Pancreas (tissue), 10 donors: ENCODE measurements at regions not wholly inside any gene's neighbourhood (a gene's known extent, or its start where the extent isn't known, plus 50 kb on each side); places are given as distances from the start of the nearest gene placed in this dataset.

Experiments
- ATAC-seq, 4 donors: fragments of 200-7000 bp; cut with Tn5 transposase; one replicate each; pipeline versions ENCODE4 v1.8.0 to v1.9.1; 2020; ENCODE audit warnings: mild to moderate bottlenecking in 4 of 4, moderate library complexity in 4 of 4
- DNase-seq, 6 donors: peaks; one replicate each; pipeline ENCODE4 v3.0.0-alpha.2; 2020
- FAIRE-seq: peaks from 2 replicates; lab custom pipeline; 2012; peaks lifted over from hg19 to GRCh38; lab: Jason Lieb, UNC
- H3K27ac ChIP-seq, 4 donors: fragments of 200-600 bp; sonication (generic); 1 replicate in 3 of 4; 2 replicates in 1 of 4; pipeline versions ENCODE4 v1.5.0 to v1.8.0; 2020
- H3K27me3 ChIP-seq, 4 donors: fragments of 200-600 bp; one replicate each; pipeline ENCODE4 v1.8.0; 2021
- H3K36me3 ChIP-seq, 3 donors: fragments of 200-600 bp; sonication (generic) in 1 of 3; one replicate each; pipeline versions ENCODE4 v1.5.0 to v1.8.0; 2020 to 2021
- H3K4me1 ChIP-seq, 3 donors: fragments of 200-600 bp; one replicate each; pipeline ENCODE4 v1.8.0; 2021
- H3K4me3 ChIP-seq, 4 donors: fragments of 200-600 bp; sonication (generic) in 2 of 4; one replicate each; pipeline versions ENCODE4 v1.5.0 to v1.8.0; 2020 to 2021
- H3K9me3 ChIP-seq, 4 donors: fragments of 200-600 bp; one replicate each; pipeline ENCODE4 v1.8.0; 2021
- WGBS, 2 donors: extraction: QIAGEN DNeasy Blood & Tissue Kit; methylation state at CpG; one replicate each; pipeline ENCODE4 v1.1.7; 2013; 5-methylcytosine and 5-hydroxymethylcytosine counted together
- intact Hi-C, 3 donors: fragments of 100-400 bp; cut with DNase I; formaldehyde crosslinking; loops; one replicate each; pipeline versions ENCODE4 v1.11.1 to v1.14.2; 2022
- TF ChIP-seq, protein P1 (sequence below), 4 donors: fragments of 200-600 bp; sonication (generic) in 3 of 4; IDR thresholded peaks; one replicate each; pipeline versions ENCODE4 v1.5.0 to v1.8.0; 2021; ENCODE audit warnings: antibody characterized with exemption in 4 of 4
- donor health status: healthy with polysubstance abuse.
- donor health status: DM: no; HTN: no; CAD: no; lungs with moderate emphysema.
- donor health status: DM: no; HTN: no; CAD: no.
- donor health status: control.
- donor health status: control.
- donor health status: Bipolar disorder and iron deficiency.
- donor health status: DM: yes; HTN: yes; CAD: no.
- donor health status: DM: no; HTN: no; CAD: no.
- donor health status: DM: no; HTN: no; CAD: no.
- donor health status: DM: yes; HTN: yes; CAD: no.

DNA sequence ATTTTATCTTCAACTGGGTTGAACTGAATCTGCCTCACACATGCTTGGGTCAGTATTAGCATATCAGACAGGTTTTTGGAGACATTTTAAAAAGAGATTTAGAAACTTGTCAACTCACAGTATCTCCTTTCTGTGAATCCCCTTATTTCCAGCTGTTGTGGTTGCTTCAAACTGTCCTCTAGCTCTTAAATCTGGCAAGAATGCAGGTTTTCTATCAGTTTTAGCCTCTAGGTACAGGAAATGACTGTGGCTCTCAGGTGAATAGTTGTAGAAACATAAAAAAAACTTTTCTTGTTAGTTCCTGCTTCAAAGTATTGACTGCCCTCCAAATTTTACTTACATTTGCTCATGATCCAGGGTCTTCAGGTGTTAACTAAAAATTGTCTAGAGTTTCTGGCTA lies 495.7 kb upstream of the TMPRSS15 start:
- Histone ChIP-seq H3K36me3 (no peaks in the 10 kb centered on the region), H3K4me3 (no peak overlapping the region), H3K4me1 (no peaks in the 10 kb centered on the region), H3K27ac (no peak overlapping the region), H3K27me3 (no peaks in the 10 kb centered on the region), H3K9me3 (no peaks in the 10 kb centered on the region)
- no peak for ATAC-seq
- intact Hi-C loops: no loop called here
- no peak for DNase-seq
- TF ChIP-seq, protein P1, sequence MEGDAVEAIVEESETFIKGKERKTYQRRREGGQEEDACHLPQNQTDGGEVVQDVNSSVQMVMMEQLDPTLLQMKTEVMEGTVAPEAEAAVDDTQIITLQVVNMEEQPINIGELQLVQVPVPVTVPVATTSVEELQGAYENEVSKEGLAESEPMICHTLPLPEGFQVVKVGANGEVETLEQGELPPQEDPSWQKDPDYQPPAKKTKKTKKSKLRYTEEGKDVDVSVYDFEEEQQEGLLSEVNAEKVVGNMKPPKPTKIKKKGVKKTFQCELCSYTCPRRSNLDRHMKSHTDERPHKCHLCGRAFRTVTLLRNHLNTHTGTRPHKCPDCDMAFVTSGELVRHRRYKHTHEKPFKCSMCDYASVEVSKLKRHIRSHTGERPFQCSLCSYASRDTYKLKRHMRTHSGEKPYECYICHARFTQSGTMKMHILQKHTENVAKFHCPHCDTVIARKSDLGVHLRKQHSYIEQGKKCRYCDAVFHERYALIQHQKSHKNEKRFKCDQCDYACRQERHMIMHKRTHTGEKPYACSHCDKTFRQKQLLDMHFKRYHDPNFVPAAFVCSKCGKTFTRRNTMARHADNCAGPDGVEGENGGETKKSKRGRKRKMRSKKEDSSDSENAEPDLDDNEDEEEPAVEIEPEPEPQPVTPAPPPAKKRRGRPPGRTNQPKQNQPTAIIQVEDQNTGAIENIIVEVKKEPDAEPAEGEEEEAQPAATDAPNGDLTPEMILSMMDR (IDR thresholded peaks at IDR 0.05): no peak
- no peak for FAIRE-seq

DNA sequence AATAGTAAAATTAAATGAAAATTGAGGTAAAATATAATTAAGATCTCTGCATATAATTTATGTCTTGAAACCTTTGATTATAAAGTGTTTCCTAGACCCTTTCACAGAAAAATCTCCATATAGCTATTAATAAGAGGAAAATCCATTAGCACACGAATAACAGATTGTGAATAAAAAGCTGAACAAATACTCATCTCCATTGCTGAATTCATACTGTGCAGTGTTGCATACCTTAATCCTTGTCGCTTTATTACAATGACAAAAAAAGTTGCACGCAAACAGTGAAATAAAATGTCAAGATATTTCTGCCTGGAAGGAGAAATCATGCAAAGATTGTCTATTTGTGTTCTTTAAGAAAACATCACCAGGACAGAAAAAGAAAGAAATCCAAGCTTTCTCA lies 499.1 kb upstream of the TMPRSS15 start:
- intact Hi-C loops: no loop called here
- ATAC-seq: no peak

DNA sequence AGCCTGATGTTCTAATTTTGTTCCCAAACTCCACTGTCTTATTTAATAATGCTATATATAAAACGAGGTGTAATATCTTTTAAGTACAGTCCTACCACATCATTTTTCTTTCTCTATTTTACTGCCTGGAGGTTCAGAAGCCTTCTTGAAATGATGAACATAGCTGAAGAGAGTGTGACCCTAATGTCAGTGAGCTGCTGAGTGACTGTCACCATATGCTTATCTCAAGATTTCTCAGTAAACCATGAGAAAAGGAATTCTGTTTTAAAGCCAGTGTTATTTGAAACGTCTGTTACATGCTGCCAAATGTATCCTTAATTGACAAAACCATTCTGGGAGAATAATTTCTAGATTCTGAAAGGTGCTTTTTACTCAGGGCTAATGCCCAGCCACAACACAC lies 503.5 kb upstream of the TMPRSS15 start:
- intact Hi-C loops: no loop called here
- DNase-seq (no peak), ATAC-seq (no peak), FAIRE-seq (no peak)
- Histone ChIP-seq H3K27ac (no peak overlapping the region), H3K36me3 (no peaks in the 10 kb centered on the region), H3K4me1 (no peaks in the 10 kb centered on the region), H3K4me3 (no peak overlapping the region), H3K27me3 (no peaks in the 10 kb centered on the region), H3K9me3 (no peaks in the 10 kb centered on the region)
- TF ChIP-seq, protein P1 (IDR thresholded peaks at IDR 0.05): no peak
- WGBS, 2 donors: 22 to 28% methylated on average over 2 of the region's 2 CpGs

More for the DNA sequence above, 499.1 kb upstream of the TMPRSS15 start:
- H3K4me3 ChIP-seq: no peak overlapping the region
- no peaks in the 10 kb centered on the region for H3K4me1 ChIP-seq
- TF ChIP-seq, protein P1 (IDR thresholded peaks at IDR 0.05): no peak
- no peaks in the 10 kb centered on the region for H3K36me3 ChIP-seq
- FAIRE-seq (no peak), DNase-seq (no peak)
- no peak overlapping the region for H3K27ac ChIP-seq
- WGBS, 2 donors: 66 to 77% methylated on average over 3 of the region's 3 CpGs
- H3K27me3 ChIP-seq: no peaks in the 10 kb centered on the region
- no peaks in the 10 kb centered on the region for H3K9me3 ChIP-seq

DNA sequence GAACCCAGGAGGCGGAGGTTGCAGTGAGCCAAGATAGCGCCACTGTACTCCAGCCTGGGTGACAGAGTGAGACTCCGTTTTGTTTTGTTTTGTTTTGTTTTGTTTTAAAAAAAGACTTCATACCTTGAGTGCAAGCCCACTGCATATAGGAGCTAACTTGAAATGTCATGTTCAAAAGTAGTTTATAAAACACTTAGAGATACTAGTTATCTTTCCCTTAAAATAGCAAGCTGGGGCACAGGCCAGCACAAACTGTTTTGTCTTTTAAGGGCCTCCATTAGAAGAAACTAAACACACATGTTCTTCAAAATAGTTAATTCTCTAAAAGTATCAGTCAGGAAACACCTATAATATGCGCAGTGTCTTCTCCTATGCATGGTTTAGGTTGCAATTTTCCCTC lies 505.1 kb upstream of the TMPRSS15 start:
- 76 to 83% methylated on average over 4 of the region's 4 CpGs for WGBS, 2 donors
- intact Hi-C loops: no loop called here
- DNase-seq (no peak), FAIRE-seq (no peak), ATAC-seq (no peak)
- TF ChIP-seq, protein P1 (IDR thresholded peaks at IDR 0.05): no peak
- Histone ChIP-seq H3K27me3 (no peaks in the 10 kb centered on the region), H3K4me3 (no peak overlapping the region), H3K36me3 (no peaks in the 10 kb centered on the region), H3K9me3 (no peaks in the 10 kb centered on the region), H3K27ac (no peak overlapping the region), H3K4me1 (no peaks in the 10 kb centered on the region)

DNA sequence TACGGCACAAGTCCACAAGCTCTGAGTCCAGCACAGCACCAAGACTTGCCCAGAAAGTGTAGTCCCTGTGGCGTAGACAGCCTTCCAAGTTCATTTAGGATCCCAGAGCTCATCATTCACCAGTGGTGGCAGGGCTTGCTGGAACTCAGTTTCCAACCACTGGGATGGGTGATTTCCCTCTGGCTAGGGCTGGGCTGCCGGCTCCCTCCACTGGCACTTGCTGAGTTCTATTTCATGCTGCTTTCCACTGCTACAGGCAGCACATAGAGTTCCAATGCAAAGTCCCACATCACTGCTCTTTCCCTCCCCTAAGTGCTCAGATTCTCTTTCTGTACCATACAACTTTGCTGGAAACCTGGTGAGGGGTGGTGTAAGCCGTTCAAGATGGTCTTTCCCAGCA lies 510.3 kb upstream of the TMPRSS15 start:
- Histone ChIP-seq H3K27ac (no peak overlapping the region), H3K36me3 (no peaks in the 10 kb centered on the region), H3K4me3 (no peak overlapping the region), H3K4me1 (no peaks in the 10 kb centered on the region), H3K9me3 (no peaks in the 10 kb centered on the region), H3K27me3 (no peaks in the 10 kb centered on the region)
- DNase-seq (no peak), ATAC-seq (no peak), FAIRE-seq (no peak)
- WGBS, 2 donors: 74 to 83% methylated on average over 4 of the region's 4 CpGs
- TF ChIP-seq, protein P1 (IDR thresholded peaks at IDR 0.05): no peak
- intact Hi-C loops: no loop called here
